Mucosa of descending colon (tissue), 3 donors: ENCODE measurements at regions not wholly inside any gene's neighbourhood (a gene's known extent, or its start where the extent isn't known, plus 50 kb on each side); places are given as distances from the start of the nearest gene placed in this dataset.
"Not testable (repeated sequence)": the region's sequence is repeated elsewhere in the genome, so short reads cannot be mapped to it uniquely, and the experiment has no call there.

Experiments
- ATAC-seq: fragments of 200-7000 bp; cut with Tn5 transposase; one replicate; pipeline ENCODE4 v1.9.1; 2020; ENCODE audit warnings: mild to moderate bottlenecking, moderate library complexity
- DNase-seq, 3 donors: peaks; one replicate each; pipeline ENCODE4 v3.0.0-alpha.2; 2020
- H3K36me3 ChIP-seq: fragments of 200-600 bp; one replicate; pipeline ENCODE4 v1.8.0; 2021; ENCODE audit warnings: low read depth, mild to moderate bottlenecking
- H3K4me1 ChIP-seq: fragments of 200-600 bp; one replicate; pipeline ENCODE4 v1.8.0; 2021; ENCODE audit warnings: low read depth, mild to moderate bottlenecking
- H3K4me3 ChIP-seq: fragments of 200-600 bp; one replicate; pipeline ENCODE4 v1.8.0; 2021; ENCODE audit warnings: mild to moderate bottlenecking
- H3K9me3 ChIP-seq: fragments of 200-600 bp; one replicate; pipeline ENCODE4 v1.8.0; 2021; ENCODE audit warnings: mild to moderate bottlenecking
- CTCF ChIP-seq: fragments of 200-600 bp; IDR thresholded peaks from one replicate; pipeline ENCODE4 v1.8.0; 2022; ENCODE audit warnings: antibody characterized with exemption, mild to moderate bottlenecking
- intact Hi-C, 2 donors: fragments of 100-400 bp; cut with DNase I in 1 of 2; cut with micrococcal nuclease in 1 of 2; formaldehyde crosslinking; loops; one replicate each; pipeline versions ENCODE4 v1.11.0 to v1.11.1; 2022; cut with DNase I, micrococcal nuclease
- donor health status: DM: no; HTN: no; CAD: no; lungs with moderate emphysema.
- donor health status: DM: no; HTN: no; CAD: no.
- donor health status: DM: no; HTN: yes; CAD: no.

- intact Hi-C loops: no loop called here
Measured at GRCh38 chr1:198849093-198849492, 210.3 kb downstream of the PTPRC start.

GRCh38 chr1:198850196-198850595 is 211.4 kb downstream of the PTPRC start:
- no peak overlapping the region for H3K4me3 ChIP-seq
- no peaks in the 10 kb centered on the region for H3K9me3 ChIP-seq
- intact Hi-C loops: no loop called here
- no peaks in the 10 kb centered on the region for H3K4me1 ChIP-seq
- DNase-seq: no peak
- no peak for TF ChIP-seq CTCF
- ATAC-seq: no peak
- H3K36me3 ChIP-seq: no peaks in the 10 kb centered on the region

More at GRCh38 chr1:198849093-198849492, 210.3 kb downstream of the PTPRC start:
- no peak for TF ChIP-seq CTCF
- Histone ChIP-seq H3K4me1 (no peaks in the 10 kb centered on the region), H3K36me3 (no peaks in the 10 kb centered on the region), H3K9me3 (no peaks in the 10 kb centered on the region), H3K4me3 (no peak overlapping the region)
- no peak for DNase-seq
- no peak for ATAC-seq

- H3K36me3 ChIP-seq, ATAC-seq, H3K9me3 ChIP-seq, H3K4me1 ChIP-seq, DNase-seq, H3K4me3 ChIP-seq, intact Hi-C loops: not testable (repeated sequence)
Measured at GRCh38 chr1:198850966-198851365, 212.1 kb downstream of the PTPRC start.

- Histone ChIP-seq H3K36me3 (no peaks in the 10 kb centered on the region), H3K4me1 (no peaks in the 10 kb centered on the region), H3K9me3 (no peaks in the 10 kb centered on the region), H3K4me3 (no peak overlapping the region)
- DNase-seq (no peak), ATAC-seq (no peak)
- TF ChIP-seq CTCF: no peak
- intact Hi-C loops: no loop called here
Measured at GRCh38 chr1:198856601-198857000, 217.8 kb downstream of the PTPRC start.

- no peak for TF ChIP-seq CTCF
- Histone ChIP-seq H3K4me1 (no peaks in the 10 kb centered on the region), H3K9me3 (no peaks in the 10 kb centered on the region), H3K4me3 (no peak overlapping the region), H3K36me3 (no peaks in the 10 kb centered on the region)
- intact Hi-C loops: no loop called here
- ATAC-seq (no peak), DNase-seq (no peak)
Measured at GRCh38 chr1:198858033-198858432, 219.2 kb downstream of the PTPRC start.

- no peaks in the 10 kb centered on the region for H3K9me3 ChIP-seq
- TF ChIP-seq CTCF: no peak
- intact Hi-C loops: no loop called here
- ATAC-seq (no peak), DNase-seq (no peak)
- no peaks in the 10 kb centered on the region for H3K4me1 ChIP-seq
- H3K4me3 ChIP-seq: no peak overlapping the region
- no peaks in the 10 kb centered on the region for H3K36me3 ChIP-seq
Measured at GRCh38 chr1:198860371-198860770, 221.5 kb downstream of the PTPRC start.
